ENCODE measurements at regions not wholly inside any gene's neighbourhood (a gene's known extent, or its start where the extent isn't known, plus 50 kb on each side); places are given as distances from the start of the nearest gene placed in this dataset.

- Histone ChIP-seq H3K4me3 (no peak overlapping the region), H3K9ac (ENCODE audit: low read depth in 2 of 2, low read length in 2 of 2) (no peak overlapping the region), H3K36me3 (no peaks in the 10 kb centered on the region), H3K4me1 (no peaks in the 10 kb centered on the region), H3K27me3 (no peaks in the 10 kb centered on the region), H3K9me3 (no peaks in the 10 kb centered on the region), H3K27ac (no peak overlapping the region)
- intact Hi-C loops (cut with DNase I), result no loop called here
- no peak for DNase-seq
- TF ChIP-seq CTCF (IDR thresholded peaks at IDR 0.05), result no peak
Measured at GRCh38 chr10:31149835-31150512, 118.3 kb upstream of the ZNF438 start.

- intact Hi-C loops (cut with DNase I), result no loop called here
- Histone ChIP-seq H3K4me3 (no peak overlapping the region), H3K9ac (ENCODE audit: low read depth in 2 of 2, low read length in 2 of 2) (no peak overlapping the region), H3K36me3 (no peaks in the 10 kb centered on the region), H3K27ac (no peak overlapping the region), H3K9me3 (no peaks in the 10 kb centered on the region), H3K4me1 (no peaks in the 10 kb centered on the region), H3K27me3 (no peaks in the 10 kb centered on the region)
- no peak for TF ChIP-seq CTCF (IDR thresholded peaks at IDR 0.05)
- DNase-seq, result no peak
Measured at GRCh38 chr10:31151301-31151700, 119.6 kb upstream of the ZNF438 start.

- Histone ChIP-seq H3K36me3 (no peaks in the 10 kb centered on the region), H3K4me3 (no peak overlapping the region), H3K27ac (no peak overlapping the region), H3K4me1 (no peaks in the 10 kb centered on the region), H3K27me3 (no peaks in the 10 kb centered on the region), H3K9ac (ENCODE audit: low read depth in 2 of 2, low read length in 2 of 2) (no peak overlapping the region), H3K9me3 (no peaks in the 10 kb centered on the region)
- TF ChIP-seq CTCF (IDR thresholded peaks at IDR 0.05), result no peak
- intact Hi-C loops (cut with DNase I), result no loop called here
- DNase-seq, result no peak
Measured at GRCh38 chr10:31152421-31153135, 120.9 kb upstream of the ZNF438 start.

GRCh38 chr10:31153161-31153560 lies 121.5 kb upstream of the ZNF438 start:
- H3K4me3 ChIP-seq, result no peak overlapping the region
- H3K27ac ChIP-seq, result no peak overlapping the region
- H3K4me1 ChIP-seq, result no peaks in the 10 kb centered on the region
- H3K27me3 ChIP-seq, result no peaks in the 10 kb centered on the region
- H3K36me3 ChIP-seq, result no peaks in the 10 kb centered on the region
- no peaks in the 10 kb centered on the region for H3K9me3 ChIP-seq
- intact Hi-C loops (cut with DNase I), result no loop called here
- H3K9ac ChIP-seq (ENCODE audit: low read depth in 2 of 2, low read length in 2 of 2), result no peak overlapping the region
- TF ChIP-seq CTCF (IDR thresholded peaks at IDR 0.05), result no peak
- DNase-seq, result no peak

GRCh38 chr10:31153692-31154091 lies 122.0 kb upstream of the ZNF438 start:
- H3K36me3 ChIP-seq, result no peaks in the 10 kb centered on the region
- no peak overlapping the region for H3K27ac ChIP-seq
- no peak overlapping the region for H3K9ac ChIP-seq (ENCODE audit: low read depth in 2 of 2, low read length in 2 of 2)
- no peak for DNase-seq
- H3K4me1 ChIP-seq, result no peaks in the 10 kb centered on the region
- intact Hi-C loops (cut with DNase I), result no loop called here
- H3K4me3 ChIP-seq, result no peak overlapping the region
- H3K9me3 ChIP-seq, result no peaks in the 10 kb centered on the region
- no peaks in the 10 kb centered on the region for H3K27me3 ChIP-seq
- no peak for TF ChIP-seq CTCF (IDR thresholded peaks at IDR 0.05)

Data from colonic mucosa (tissue), 4 donors.